Stimulated activated effector memory CD8-positive, alpha-beta T cell treated with anti-CD3 and anti-CD28 coated beads, Interleukin-12 subunit alpha, Interleukin-12 subunit beta, amount 100 ng/mL, for 72 hours (primary cell): ENCODE measurements at regions not wholly inside any gene's neighbourhood (a gene's known extent, or its start where the extent isn't known, plus 50 kb on each side); places are given as distances from the start of the nearest gene placed in this dataset.

ENCODE experiments used
- ATAC-seq: fragments of 150-1000 bp; cut with Tn5 transposase; 2 replicates; pipeline ENCODE4 v1.10.0; 2021
- DNase-seq, 2 donors: peaks; one replicate each; pipeline ENCODE4 v3.0.0; 2021 to 2022; ENCODE audit warnings: low spot score in 2 of 2
- H3K27ac Mint-ChIP-seq: one replicate; pipeline ENCODE4 v1.8.0; 2022; ENCODE audit warnings: mild to moderate bottlenecking, mixed read lengths
- H3K36me3 Mint-ChIP-seq: one replicate; pipeline ENCODE4 v1.8.0; 2022; ENCODE audit warnings: mild to moderate bottlenecking, mixed read lengths
- H3K4me1 Mint-ChIP-seq: one replicate; pipeline ENCODE4 v1.8.0; 2022; ENCODE audit warnings: mixed read lengths
- H3K4me3 Mint-ChIP-seq: one replicate; pipeline ENCODE4 v1.8.0; 2022; ENCODE audit warnings: mild to moderate bottlenecking, mixed read lengths
- H3K9me3 Mint-ChIP-seq: one replicate; pipeline ENCODE4 v1.8.0; 2022; ENCODE audit warnings: mixed read lengths

GRCh38 chr5:104661256-104661655 lies 1098.7 kb upstream of the NUDT12 start:
- H3K4me3 Mint-ChIP-seq = no peak overlapping the region
- H3K36me3 Mint-ChIP-seq = no peaks in the 10 kb centered on the region
- peaks cover 10% of the 10 kb centered on the region for H3K9me3 Mint-ChIP-seq
- H3K27ac Mint-ChIP-seq = no peak overlapping the region
- ATAC-seq = no peak
- no peak for DNase-seq
- H3K4me1 Mint-ChIP-seq = no peaks in the 10 kb centered on the region

GRCh38 chr5:104659497-104659896 lies 1096.9 kb upstream of the NUDT12 start:
- Mint-ChIP-seq H3K27ac (no peak overlapping the region), H3K4me3 (no peak overlapping the region), H3K4me1 (no peaks in the 10 kb centered on the region), H3K36me3 (no peaks in the 10 kb centered on the region), H3K9me3 (peaks cover 11% of the 10 kb centered on the region)
- ATAC-seq = no peak
- DNase-seq = no peak

- Mint-ChIP-seq H3K27ac (no peak overlapping the region), H3K4me3 (no peak overlapping the region), H3K36me3 (no peaks in the 10 kb centered on the region), H3K9me3 (peaks cover 27% of the 10 kb centered on the region), H3K4me1 (no peaks in the 10 kb centered on the region)
- ATAC-seq (no peak), DNase-seq (no peak)
Measured at GRCh38 chr5:104652271-104652861, 1089.8 kb upstream of the NUDT12 start.

GRCh38 chr5:104650313-104651055 lies 1087.9 kb upstream of the NUDT12 start:
- ATAC-seq = no peak

GRCh38 chr5:104646416-104646815 lies 1083.8 kb upstream of the NUDT12 start:
- no peaks in the 10 kb centered on the region for H3K4me1 Mint-ChIP-seq
- ATAC-seq (no peak), DNase-seq (no peak)
- H3K36me3 Mint-ChIP-seq = no peaks in the 10 kb centered on the region
- no peak overlapping the region for H3K27ac Mint-ChIP-seq
- H3K4me3 Mint-ChIP-seq = no peak overlapping the region
- H3K9me3 Mint-ChIP-seq = peaks cover 11% of the 10 kb centered on the region

More at GRCh38 chr5:104650313-104651055, 1087.9 kb upstream of the NUDT12 start:
- Mint-ChIP-seq H3K27ac (no peak overlapping the region), H3K4me1 (no peaks in the 10 kb centered on the region), H3K9me3 (peaks cover 17% of the 10 kb centered on the region), H3K36me3 (no peaks in the 10 kb centered on the region), H3K4me3 (no peak overlapping the region)
- DNase-seq = no peak

GRCh38 chr5:104643320-104643719 lies 1080.7 kb upstream of the NUDT12 start:
- Mint-ChIP-seq H3K4me3 (no peak overlapping the region), H3K4me1 (no peaks in the 10 kb centered on the region), H3K36me3 (no peaks in the 10 kb centered on the region), H3K9me3 (peaks cover 7% of the 10 kb centered on the region), H3K27ac (no peak overlapping the region)
- ATAC-seq (no peak), DNase-seq (no peak)

GRCh38 chr5:104635227-104635626 lies 1072.6 kb upstream of the NUDT12 start:
- DNase-seq (no peak), ATAC-seq (no peak)
- Mint-ChIP-seq H3K9me3 (peaks cover 2% of the 10 kb centered on the region), H3K4me3 (no peak overlapping the region), H3K36me3 (no peaks in the 10 kb centered on the region), H3K27ac (no peak overlapping the region), H3K4me1 (no peaks in the 10 kb centered on the region)

- no peaks in the 10 kb centered on the region for H3K4me1 Mint-ChIP-seq
Measured at GRCh38 chr5:104628911-104629310, 1066.3 kb upstream of the NUDT12 start.

GRCh38 chr5:104626122-104626521 lies 1063.5 kb upstream of the NUDT12 start:
- Mint-ChIP-seq H3K36me3 (no peaks in the 10 kb centered on the region), H3K4me1 (no peaks in the 10 kb centered on the region), H3K9me3 (peaks cover 3% of the 10 kb centered on the region), H3K4me3 (no peak overlapping the region), H3K27ac (no peak overlapping the region)
- DNase-seq (no peak), ATAC-seq (no peak)

More at GRCh38 chr5:104628911-104629310, 1066.3 kb upstream of the NUDT12 start:
- Mint-ChIP-seq H3K4me3 (no peak overlapping the region), H3K27ac (no peak overlapping the region), H3K9me3 (peaks cover 3% of the 10 kb centered on the region), H3K36me3 (no peaks in the 10 kb centered on the region)
- DNase-seq (no peak), ATAC-seq (no peak)

- ATAC-seq (no peak), DNase-seq (no peak)
- H3K4me3 Mint-ChIP-seq = no peak overlapping the region
- H3K27ac Mint-ChIP-seq = no peak overlapping the region
- peaks cover 6% of the 10 kb centered on the region for H3K9me3 Mint-ChIP-seq
- H3K4me1 Mint-ChIP-seq = no peaks in the 10 kb centered on the region
- no peaks in the 10 kb centered on the region for H3K36me3 Mint-ChIP-seq
Measured at GRCh38 chr5:104612005-104612404, 1049.4 kb upstream of the NUDT12 start.

GRCh38 chr5:104611135-104611767 lies 1048.7 kb upstream of the NUDT12 start:
- ATAC-seq = no peak
- no peak overlapping the region for H3K27ac Mint-ChIP-seq

GRCh38 chr5:104606258-104606829 lies 1043.8 kb upstream of the NUDT12 start:
- no peak for ATAC-seq
- no peak for DNase-seq
- H3K36me3 Mint-ChIP-seq = no peaks in the 10 kb centered on the region

More at GRCh38 chr5:104611135-104611767, 1048.7 kb upstream of the NUDT12 start:
- H3K4me3 Mint-ChIP-seq = no peak overlapping the region
- DNase-seq = no peak
- no peaks in the 10 kb centered on the region for H3K36me3 Mint-ChIP-seq
- H3K4me1 Mint-ChIP-seq = no peaks in the 10 kb centered on the region
- H3K9me3 Mint-ChIP-seq = peaks cover 6% of the 10 kb centered on the region

GRCh38 chr5:104599726-104600125 lies 1037.1 kb upstream of the NUDT12 start:
- H3K4me1 Mint-ChIP-seq = no peaks in the 10 kb centered on the region
- H3K36me3 Mint-ChIP-seq = no peaks in the 10 kb centered on the region
- no peak for DNase-seq
- ATAC-seq = no peak
- peaks cover 18% of the 10 kb centered on the region for H3K9me3 Mint-ChIP-seq
- H3K27ac Mint-ChIP-seq = no peak overlapping the region
- no peak overlapping the region for H3K4me3 Mint-ChIP-seq

More at GRCh38 chr5:104606258-104606829, 1043.8 kb upstream of the NUDT12 start:
- H3K9me3 Mint-ChIP-seq = peaks cover 10% of the 10 kb centered on the region
- H3K27ac Mint-ChIP-seq = no peak overlapping the region
- no peak overlapping the region for H3K4me3 Mint-ChIP-seq
- H3K4me1 Mint-ChIP-seq = no peaks in the 10 kb centered on the region

GRCh38 chr5:104598285-104598684 lies 1035.7 kb upstream of the NUDT12 start:
- H3K4me1 Mint-ChIP-seq = no peaks in the 10 kb centered on the region
- ATAC-seq (no peak), DNase-seq (no peak)
- H3K9me3 Mint-ChIP-seq = peaks cover 17% of the 10 kb centered on the region
- no peak overlapping the region for H3K4me3 Mint-ChIP-seq
- H3K27ac Mint-ChIP-seq = no peak overlapping the region
- H3K36me3 Mint-ChIP-seq = no peaks in the 10 kb centered on the region

- H3K4me1 Mint-ChIP-seq = no peaks in the 10 kb centered on the region
- no peak overlapping the region for H3K27ac Mint-ChIP-seq
- peaks cover 19% of the 10 kb centered on the region for H3K9me3 Mint-ChIP-seq
- no peak for DNase-seq
- H3K36me3 Mint-ChIP-seq = no peaks in the 10 kb centered on the region
- no peak overlapping the region for H3K4me3 Mint-ChIP-seq
- ATAC-seq = no peak
Measured at GRCh38 chr5:104594850-104595249, 1032.3 kb upstream of the NUDT12 start.
